ENCODE measurements at regions not wholly inside any gene's neighbourhood (a gene's known extent, or its start where the extent isn't known, plus 50 kb on each side); places are given as distances from the start of the nearest gene placed in this dataset.

DNA sequence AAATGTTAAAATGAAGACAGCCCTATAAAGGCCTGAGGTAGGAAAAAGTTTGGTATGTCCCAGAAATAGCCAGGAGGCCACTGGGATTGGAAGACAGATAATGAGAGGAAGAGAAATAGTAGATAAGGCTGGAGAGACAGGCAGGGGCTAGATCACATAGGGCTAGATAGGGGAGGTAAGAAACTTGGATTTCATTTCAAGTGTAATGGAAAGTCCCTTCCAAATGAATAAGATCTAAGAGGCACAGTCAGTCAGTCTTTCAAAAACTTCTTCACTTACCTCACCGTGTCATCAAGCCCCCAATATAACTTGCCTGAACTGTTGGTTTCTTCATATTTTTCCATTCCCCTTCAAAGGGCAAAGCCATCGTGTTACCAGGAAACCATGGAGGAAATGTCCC is 121.8 kb downstream of the SPCS3 start:
- DNase-seq (ENCODE audit: low read depth in 2 of 2), result no peak

DNA sequence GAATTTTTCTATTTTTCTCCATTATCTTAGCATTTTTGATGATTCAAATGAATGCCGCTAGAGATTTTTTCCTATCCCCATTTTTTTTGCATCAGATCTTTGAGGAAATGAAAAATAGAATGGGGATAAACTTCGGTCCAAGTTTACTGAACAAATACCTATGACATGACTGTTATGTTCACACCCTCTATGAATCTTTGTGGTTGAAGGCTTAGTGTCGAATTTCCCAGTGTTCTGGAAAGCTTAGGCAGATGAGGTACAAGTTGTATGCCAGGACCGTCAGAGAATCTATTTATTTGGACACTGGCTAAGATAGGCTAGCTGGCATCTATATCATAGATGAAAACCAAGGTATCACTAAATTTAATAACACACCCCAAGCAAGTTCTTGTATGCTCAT is 123.4 kb downstream of the SPCS3 start:
- DNase-seq (ENCODE audit: low read depth in 2 of 2), result no peak

DNA sequence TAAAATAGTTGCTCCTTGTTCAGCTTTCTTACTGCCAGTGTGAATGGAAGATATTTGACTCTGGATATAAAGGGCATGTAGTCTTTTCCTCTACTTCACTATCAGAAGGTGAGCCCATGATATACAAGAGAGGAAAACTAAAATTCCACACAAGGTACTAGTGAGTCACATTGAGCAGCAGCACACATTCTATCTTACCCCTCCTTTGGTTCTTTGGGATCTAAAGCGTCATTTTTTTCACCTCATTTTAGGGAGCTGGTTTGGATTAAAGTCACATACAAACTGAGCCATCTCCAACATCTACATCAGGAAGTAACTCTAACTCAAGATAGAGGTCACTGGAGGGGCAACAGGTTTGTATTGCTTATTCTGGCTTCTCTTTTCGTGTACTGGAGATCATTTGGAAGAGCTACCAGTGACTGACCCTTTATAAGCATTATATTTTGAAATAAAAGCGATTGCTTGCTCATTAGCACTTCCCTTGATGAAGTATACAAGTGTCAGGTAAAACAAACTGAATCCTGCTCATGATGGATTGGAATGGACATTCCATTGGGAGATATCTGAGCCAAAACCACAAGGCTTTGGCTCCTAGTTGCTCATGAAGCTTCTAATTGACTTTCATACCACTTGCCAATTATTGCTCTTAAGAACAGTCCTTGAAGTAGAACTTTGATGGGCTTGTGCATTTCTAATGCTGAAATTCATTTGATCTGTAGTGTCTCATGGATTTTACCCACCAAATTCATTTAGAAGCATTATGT is 124.1 kb downstream of the SPCS3 start:
- no peak for DNase-seq (ENCODE audit: low read depth in 2 of 2)

DNA sequence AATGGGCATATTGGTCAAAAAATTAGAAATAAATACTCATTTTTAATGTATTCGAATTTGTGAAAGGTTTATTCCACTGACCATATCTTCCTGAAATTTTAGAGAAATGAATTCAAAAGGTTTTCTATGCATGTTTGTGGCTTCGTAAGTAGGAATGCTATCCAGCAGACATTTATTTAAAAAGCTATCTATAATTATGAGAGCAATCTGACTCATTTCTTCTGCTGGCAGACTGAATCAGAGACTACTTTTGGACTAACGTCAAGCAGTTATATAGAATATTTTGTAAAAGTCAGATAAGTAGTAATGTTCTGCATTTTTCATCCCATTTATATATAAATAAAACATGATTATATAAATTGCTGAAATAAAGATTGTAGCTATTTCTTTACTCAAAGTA is 125.0 kb downstream of the SPCS3 start:
- no peak for DNase-seq (ENCODE audit: low read depth in 2 of 2)

DNA sequence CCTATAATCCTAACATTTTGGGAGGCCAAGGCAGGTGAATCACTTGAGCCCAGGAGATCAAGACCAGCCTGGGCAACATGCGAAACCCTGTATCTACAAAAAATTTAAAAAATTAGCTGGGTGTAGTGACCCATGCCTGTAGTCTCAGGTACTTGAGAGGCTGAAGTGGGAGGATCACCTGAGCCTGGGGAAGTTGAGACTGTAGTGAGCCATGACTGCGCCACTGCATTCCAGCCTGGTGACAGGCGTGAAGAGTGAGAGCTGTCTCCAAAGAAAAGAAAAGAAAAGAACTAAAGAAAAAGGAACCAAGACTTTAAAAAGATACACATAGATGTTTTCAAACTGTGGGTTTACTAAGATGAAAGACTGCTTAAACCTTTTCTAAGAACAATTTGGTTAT is 129.0 kb downstream of the SPCS3 start:
- DNase-seq (ENCODE audit: low read depth in 2 of 2), result no peak

DNA sequence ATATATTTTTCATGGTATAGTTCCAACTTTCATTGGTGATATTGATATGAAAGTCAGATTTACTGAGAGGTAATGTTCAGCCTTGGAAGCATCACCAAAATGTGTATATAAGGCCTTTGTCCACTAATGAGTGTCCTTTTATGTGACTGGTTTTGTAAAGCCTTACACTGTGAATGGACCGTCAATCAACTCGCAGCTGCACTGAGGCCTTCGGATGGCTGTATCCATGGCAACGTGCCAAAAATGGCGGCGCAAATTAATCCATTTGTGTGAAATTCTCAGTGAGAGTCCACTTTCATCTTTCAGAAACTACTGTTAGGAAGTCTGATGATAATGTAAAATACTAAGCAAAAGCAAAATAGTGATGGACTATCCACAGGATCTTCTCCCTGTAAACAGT is 131.7 kb downstream of the SPCS3 start:
- DNase-seq (ENCODE audit: low read depth in 2 of 2), result no peak

DNA sequence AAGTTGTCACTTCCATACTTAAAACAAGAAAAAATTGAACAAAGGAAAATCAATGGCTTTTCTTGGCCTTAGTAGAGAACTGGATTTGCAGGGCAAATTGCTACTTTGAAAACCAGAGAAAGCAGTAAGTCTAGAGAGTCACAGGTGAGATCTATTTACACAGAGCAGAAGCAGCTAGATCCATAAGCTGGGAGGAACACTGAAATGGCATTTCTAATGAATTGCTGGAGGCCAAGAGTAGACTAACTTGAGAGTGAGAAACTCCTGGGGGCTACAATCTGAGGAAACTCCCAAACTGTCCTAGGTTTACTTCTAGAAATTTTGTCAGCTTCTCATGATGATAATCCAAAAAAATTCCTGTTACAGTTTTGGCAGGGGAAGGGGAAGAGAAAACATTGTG is 133.3 kb downstream of the SPCS3 start:
- DNase-seq (ENCODE audit: low read depth in 2 of 2), result no peak

DNA sequence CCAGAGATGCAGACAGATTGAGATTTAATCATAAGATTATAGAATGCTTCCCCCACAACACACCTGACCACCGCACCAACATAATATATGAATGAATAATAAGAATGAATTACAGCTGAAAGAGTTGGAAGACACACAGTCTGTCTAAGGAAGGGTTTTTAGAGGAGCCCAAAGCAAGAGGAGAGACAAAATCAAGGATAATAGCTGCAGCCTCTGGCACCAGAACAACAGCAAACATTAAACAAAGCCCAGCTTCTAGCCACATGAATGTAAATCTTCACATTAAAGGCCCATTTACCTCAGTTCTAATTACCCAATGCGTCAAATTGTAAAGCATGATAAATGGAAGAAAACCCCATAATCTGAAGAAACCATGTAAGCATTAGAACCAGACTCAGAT is 133.9 kb downstream of the SPCS3 start:
- no peak for DNase-seq (ENCODE audit: low read depth in 2 of 2)

DNA sequence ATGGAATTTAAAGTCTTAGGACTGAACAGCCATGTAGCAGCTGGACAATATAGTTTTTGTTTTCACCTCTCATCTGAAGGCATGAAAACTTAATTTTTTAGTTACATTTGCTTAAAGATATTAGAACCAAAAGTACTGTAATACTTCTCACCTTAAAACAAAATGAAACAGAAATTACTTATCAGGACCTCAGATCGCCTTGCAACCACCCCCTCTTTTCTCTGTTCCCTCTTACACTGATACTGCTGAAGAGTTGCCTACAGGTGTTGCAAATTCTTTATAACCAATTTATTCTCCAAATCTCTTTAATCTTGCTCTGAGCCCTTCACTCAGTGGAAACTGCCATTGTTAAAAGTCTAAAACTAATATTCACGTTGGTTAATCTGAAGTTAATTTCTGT is 145.0 kb downstream of the SPCS3 start:
- DNase-seq (ENCODE audit: low read depth in 2 of 2), result no peak

DNA sequence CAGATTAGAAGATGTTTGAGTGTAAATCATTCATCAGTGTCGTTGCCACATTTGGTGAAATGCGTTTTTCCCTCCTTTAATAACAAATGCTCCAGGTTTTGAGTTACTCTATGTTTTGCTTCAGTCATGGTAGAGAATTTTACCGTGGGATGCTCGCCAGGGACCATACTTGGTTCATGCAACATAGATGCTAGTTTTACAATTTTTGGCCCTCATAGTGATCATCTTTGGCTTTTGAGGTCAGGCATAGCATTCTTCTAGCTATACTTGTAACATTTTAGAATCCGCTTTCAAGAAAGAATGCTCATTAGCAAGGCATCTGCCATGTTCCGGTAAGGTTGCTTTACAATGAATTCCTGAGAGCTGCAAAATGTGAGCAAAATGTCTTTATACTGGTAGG is 147.2 kb downstream of the SPCS3 start:
- no peak for DNase-seq (ENCODE audit: low read depth in 2 of 2)

DNA sequence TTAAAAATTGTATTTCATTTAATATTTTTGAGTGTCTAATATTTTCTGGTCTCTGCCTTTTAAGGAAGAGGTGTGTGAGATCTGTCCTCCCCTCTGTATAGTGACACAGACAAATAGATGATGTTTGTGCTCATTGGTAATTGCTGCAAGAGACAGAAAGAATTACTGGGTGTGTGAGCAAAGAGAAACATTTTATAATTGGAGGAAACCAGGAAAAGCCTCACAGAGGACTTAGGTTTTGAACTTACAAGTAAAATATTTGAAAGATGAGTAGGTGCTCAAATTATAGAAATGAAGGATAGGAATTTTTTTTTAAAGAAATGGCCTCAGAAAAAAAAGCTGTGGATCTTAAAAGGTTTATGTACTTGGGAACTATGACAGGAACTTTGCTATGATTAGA is 149.8 kb downstream of the SPCS3 start:
- no peak for DNase-seq (ENCODE audit: low read depth in 2 of 2)

DNA sequence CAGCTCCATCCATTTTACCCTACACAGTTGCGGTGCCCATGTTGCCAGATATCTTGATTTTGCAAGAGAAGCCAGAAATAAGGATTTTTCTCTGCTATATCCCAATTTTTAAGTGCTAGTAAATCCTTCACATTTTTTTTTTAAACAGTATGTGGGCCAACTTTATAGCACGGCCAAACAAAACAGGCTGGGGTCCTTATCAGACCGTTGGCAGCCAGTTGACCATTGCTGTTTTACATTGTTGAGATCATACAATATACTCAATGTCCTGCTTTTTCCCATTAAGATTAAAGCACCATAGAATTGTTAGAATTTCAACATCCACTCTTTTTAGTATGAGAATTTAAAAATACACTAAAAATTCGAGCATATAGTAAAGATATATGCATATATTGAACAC is 150.9 kb downstream of the SPCS3 start:
- no peak for DNase-seq (ENCODE audit: low read depth in 2 of 2)

DNA sequence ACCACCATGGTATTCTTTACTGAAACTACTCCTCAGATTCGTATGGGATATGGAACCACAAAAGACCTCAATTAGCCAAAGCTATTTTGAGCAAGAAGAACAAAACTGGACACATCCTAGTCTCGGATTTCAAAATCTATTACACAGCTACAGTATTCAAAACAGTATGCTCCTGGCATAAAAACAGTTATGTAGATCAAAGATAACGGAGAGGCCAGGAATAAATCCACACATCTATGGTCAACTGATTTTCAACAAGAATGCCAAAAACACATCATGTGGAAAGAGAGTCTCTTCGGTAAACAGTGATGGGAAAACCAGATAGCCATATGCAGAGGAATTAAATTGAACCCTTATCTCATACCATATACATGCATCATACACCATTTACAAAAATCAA is 155.3 kb downstream of the SPCS3 start:
- DNase-seq (ENCODE audit: low read depth in 2 of 2), result no peak

DNA sequence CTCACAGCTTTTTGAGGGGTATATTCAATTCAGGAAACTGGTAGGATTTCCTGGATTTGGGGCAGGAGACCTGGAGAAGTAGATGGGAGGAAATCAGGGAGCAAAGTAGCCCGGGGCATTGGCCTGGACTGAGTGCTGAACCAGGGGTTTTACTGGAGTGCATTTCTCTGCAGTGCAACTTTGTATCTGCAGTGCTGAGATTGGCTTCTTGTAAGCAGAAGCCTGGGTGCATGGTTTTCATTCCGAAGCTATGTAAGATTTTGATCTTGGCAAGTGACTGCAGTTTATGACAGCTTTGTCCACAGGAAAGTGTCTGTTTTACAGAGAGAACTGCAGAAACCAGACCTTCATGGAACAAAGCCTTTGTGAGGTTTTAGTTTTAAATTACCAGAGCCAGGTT is 158.3 kb downstream of the SPCS3 start:
- no peak for DNase-seq (ENCODE audit: low read depth in 2 of 2)

DNA sequence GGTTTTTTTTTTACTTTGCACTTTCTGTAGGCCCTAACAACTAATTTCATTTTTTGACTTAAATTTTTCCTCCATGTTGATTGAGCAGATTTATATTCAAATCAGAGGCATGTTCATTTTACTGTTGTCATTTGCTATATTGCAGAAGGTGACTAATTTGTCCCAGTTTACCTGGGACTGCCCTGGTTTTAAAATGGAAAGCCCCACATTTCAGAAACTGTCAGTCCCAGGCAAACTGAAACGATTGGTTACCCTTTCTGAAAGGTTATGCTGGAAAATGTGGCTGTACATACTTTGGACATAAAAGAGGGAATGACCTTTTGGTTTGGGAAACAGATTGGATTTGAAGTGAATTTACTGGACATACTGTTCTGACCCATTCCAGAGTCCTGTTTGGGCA is 160.0 kb downstream of the SPCS3 start:
- no peak for DNase-seq (ENCODE audit: low read depth in 2 of 2)

DNA sequence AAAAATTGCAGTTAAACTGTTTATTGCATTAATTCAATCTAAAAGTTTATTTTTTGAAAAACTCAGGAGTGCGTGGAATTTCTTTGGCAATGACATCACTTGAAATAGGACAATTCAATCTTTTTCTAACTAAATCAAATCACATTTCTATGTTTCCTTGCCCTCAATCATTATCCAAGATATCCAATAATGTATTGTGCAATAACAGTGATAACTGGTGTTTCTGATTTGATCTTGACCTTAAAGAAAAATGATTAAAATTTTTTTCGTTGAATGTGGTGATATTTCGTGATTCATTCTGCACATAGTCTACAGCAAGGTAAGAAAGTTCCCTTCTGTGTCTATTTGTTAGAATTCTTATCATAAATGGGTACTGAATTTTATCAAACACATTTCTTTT is 163.2 kb downstream of the SPCS3 start:
- DNase-seq (ENCODE audit: low read depth in 2 of 2), result no peak

DNA sequence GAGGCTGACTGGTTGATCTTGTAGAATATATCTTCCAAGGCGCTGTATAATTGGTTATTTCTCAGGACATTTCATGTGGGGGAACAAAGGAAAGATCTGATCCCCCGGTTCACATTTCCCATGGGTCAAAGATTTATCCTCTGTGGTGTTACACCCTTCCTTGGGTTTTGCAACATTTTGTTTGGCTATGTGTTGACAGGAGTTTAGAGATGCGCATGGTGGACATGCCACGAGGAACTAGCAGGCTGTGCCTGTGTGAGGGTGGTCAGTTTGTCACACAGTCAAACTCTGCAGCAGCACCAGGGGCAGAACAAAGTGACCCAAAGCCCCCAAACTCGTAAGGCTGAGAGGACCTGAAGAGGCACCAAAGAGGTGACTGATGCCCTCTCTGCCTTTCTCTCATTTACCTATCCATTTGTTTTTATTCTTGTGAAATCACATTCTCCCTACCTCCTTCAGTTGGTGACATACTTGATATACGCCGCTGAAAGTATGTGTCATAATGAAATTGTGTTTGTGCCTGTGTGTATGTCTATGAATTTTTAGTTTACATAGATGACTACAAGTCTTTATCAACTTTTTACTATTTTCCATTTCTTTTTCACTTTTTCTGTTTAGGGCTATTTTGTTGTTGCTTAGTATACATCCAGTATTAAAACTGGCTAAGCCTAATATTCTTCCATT is 164.7 kb downstream of the SPCS3 start:
- DNase-seq (ENCODE audit: low read depth in 2 of 2), result no peak

DNA sequence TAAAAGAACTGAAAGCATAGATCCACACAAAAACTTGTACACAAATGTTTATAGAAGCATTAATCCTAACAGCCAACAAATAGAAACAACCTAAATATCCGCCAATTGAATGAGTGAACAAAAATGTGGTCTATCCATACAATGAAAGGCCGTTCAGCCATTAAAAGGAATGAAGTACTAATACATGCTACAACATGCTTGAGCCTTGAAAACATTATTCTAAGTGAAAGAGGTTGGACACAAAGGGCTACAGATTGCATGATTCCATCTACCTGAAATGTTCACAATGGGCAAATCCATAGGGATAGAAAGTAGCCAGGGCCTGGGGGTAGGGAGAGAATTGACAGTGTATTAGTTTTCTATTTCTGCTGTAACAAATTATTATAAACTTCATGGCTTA is 169.2 kb downstream of the SPCS3 start:
- DNase-seq (ENCODE audit: low read depth in 2 of 2), result no peak

DNA sequence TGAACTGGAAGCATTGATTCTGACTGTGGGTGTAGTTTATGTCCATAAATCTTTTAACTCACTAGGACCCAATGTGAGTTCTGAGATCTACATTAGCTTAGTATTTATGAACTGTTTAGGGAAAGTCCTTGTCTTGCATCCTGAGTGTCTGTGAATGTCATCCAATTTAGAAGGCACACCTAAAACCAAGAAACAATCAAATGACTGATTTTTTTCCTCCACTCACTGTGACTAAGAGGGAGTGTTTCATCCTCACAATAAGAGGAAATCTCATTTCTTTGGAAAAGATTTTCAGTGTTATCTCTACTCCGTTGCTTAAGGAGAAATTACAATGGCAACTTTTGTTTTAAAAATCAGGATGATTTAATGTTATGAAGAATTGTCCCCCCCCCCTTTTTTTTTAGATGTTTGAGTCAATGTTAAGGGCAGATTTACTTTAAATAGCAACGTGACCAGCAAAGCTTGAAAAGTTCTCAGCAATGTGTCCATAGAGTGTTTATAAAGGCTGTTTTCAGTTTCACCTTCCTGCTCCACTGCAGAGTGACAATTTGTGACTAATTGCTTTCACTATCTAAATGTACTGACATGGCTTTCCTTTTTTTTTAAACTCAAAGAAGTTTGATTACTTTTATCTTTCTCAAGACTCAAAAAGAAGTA is 173.0 kb downstream of the SPCS3 start:
- DNase-seq (ENCODE audit: low read depth in 2 of 2), result peak in 1 of 2 donors; percentile 3

DNA sequence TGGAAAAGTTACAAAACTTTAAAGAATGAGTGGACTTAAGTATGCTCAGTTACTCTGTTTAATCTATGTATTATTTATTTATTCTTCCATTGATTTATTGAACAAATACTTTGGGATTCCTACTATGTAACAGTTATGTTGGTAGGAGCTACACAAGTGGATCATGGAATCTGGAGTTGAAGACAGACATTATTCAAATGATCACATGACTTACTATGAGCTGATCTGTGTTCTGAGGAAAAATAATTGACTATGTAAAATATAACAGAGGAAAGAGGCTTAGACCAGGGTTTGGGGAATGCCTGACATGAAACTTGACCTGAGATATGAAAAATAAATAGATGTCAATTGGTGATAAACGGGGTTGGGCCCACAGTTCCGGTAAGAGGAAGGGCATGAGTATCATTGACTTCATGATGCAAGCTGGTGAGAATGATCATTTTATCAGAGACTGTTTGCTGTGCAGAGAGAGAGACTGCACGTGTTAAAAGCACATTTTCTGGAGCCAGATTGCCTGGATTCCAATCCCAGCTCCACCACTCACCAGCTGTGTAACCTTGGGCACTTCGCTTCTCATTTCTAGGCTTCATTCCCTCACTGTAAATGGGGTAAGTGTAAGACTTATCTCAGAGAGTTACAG is 179.0 kb downstream of the SPCS3 start:
- peak in 1 of 2 donors; percentile 3 for DNase-seq (ENCODE audit: low read depth in 2 of 2)

DNA sequence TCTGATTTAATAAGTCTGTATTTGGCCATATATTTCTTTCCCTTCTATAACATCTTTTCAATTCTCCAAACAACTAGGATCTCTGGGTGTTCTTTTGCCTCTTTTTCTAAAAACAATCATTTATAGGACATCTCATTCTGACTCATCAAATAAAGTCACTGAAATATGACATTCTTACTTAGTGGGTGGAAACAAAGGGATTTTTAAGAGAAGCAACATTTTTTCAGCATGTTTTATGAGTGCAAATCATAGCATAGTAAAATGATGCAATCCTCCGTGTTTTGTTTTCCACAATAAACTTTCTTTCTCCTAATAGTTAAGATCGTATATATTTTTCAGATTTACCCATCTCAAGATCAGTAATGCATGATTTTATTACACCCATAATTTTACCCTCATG is 179.8 kb downstream of the SPCS3 start:
- DNase-seq (ENCODE audit: low read depth in 2 of 2), result no peak

DNA sequence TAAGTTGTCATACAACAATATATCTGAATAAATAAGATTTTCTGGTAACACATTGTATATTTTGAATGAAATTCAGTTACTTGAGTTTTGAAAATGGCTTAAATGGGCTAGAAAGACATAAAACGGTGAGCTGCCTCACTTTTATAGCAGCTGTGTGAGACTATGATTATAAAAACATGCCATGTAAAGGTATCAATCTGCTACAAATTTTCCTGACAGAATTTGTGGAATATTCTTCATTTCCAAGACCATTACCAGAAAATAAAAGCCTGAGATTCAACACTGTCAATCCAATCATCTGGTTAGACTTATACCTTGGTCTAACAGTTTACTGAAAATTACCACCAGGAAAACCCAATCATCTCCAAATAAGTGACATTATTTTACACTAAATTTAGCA is 181.1 kb downstream of the SPCS3 start:
- DNase-seq (ENCODE audit: low read depth in 2 of 2), result no peak

DNA sequence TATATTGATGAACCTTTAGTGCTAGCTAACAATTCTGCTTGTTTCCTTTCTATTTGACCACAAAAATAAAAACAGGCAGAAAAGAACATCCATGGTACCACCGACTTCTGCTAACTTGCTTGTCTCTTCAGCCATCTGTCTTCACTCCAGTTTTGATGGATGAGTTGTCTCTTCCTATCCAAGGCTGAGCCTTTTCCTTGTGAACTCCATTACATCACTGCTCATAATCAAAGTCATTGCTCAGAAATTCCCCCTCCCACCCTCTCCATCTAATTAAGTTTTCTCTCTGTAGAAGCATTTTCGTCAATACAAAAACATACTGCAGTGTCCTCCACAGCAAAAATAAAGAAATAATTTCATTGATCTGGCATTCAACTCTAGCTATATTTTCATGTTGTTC is 184.4 kb downstream of the SPCS3 start:
- DNase-seq (ENCODE audit: low read depth in 2 of 2), result no peak

Data from dermis microvascular lymphatic vessel endothelial cell (primary cell).